MM.1S (cell line): ENCODE measurements at regions not wholly inside any gene's neighbourhood (a gene's known extent, or its start where the extent isn't known, plus 50 kb on each side); places are given as distances from the start of the nearest gene placed in this dataset.

Experiments
- CTCF ChIP-seq: fragments of 300-600 bp; sonication (generic); IDR thresholded peaks from 2 replicates; pipeline ENCODE4 v1.5.1; 2016; ENCODE audit warnings: antibody characterized with exemption, low read length, mixed read lengths
- EZH2 ChIP-seq: fragments of 300-600 bp; sonication (generic); optimal IDR thresholded peaks from 2 replicates; pipeline ENCODE3; 2017; ENCODE audit warnings: low read depth, mild to moderate bottlenecking, antibody characterized with exemption, low read length, mixed read lengths

DNA sequence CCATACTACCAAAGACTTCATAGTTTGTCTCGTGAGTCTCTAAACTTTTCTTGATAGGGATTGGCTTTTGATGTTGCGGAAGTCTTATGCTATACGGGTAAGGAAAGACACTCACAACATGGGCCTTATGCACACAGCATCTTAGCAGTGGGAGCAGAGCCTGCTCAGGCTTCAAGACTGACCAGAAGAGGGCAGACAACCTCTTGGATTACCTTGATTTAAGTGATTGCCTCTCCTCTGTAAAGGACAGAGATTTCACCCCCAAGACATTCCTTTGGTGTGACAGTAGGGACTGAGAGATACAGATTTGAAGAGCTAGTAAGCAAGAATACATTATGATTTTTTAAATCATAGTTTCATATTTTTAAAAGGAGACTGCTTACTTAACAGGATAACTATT lies 71.0 kb upstream of the SAMD3 start:
- peak; percentile 51 for TF ChIP-seq CTCF
- TF ChIP-seq EZH2, result no peak
